Esophagus squamous epithelium (tissue), 5 donors: ENCODE measurements at regions not wholly inside any gene's neighbourhood (a gene's known extent, or its start where the extent isn't known, plus 50 kb on each side); places are given as distances from the start of the nearest gene placed in this dataset.

Source experiments
- DNase-seq: peaks from one replicate; lab custom pipeline; 2025; lab: John Stamatoyannopoulos, UW
- H3K27ac ChIP-seq, 4 donors: fragments of 200-600 bp; sonication (generic); one replicate each; pipeline ENCODE4 v1.5.1; 2016 to 2019; ENCODE audit warnings: mild to moderate bottlenecking in 1 of 4
- H3K27me3 ChIP-seq, 4 donors: fragments of 200-600 bp; sonication (generic); 1 replicate in 3 of 4; 2 replicates in 1 of 4; pipeline versions ENCODE4 v1.5.1 to v1.6.0; 2017 to 2021; ENCODE audit warnings: antibody characterized with exemption in 1 of 4
- H3K36me3 ChIP-seq, 3 donors: fragments of 200-600 bp; sonication (generic); one replicate each; pipeline ENCODE4 v1.5.1; 2016 to 2019
- H3K4me1 ChIP-seq, 3 donors: fragments of 200-600 bp; sonication (generic); one replicate each; pipeline ENCODE4 v1.5.1; 2017 to 2019
- H3K4me3 ChIP-seq, 4 donors: fragments of 200-600 bp; sonication (generic); 1 replicate in 3 of 4; 2 replicates in 1 of 4; pipeline ENCODE4 v1.5.1; 2016 to 2019; ENCODE audit warnings: mild to moderate bottlenecking in 2 of 4, moderate library complexity in 1 of 4
- H3K9me3 ChIP-seq, 3 donors: fragments of 200-600 bp; sonication (generic); one replicate each; pipeline ENCODE4 v1.5.1; 2016 to 2019
- POLR2A ChIP-seq, 4 donors: fragments of 450-650 bp; IDR thresholded peaks; one replicate each; pipeline ENCODE4 v1.6.1; 2017; ENCODE audit warnings: antibody characterized with exemption in 4 of 4, mild to moderate bottlenecking in 4 of 4, moderate library complexity in 3 of 4
- WGBS, 2 donors: methylation state at CpG; one replicate each; pipeline ENCODE4 v1.1.5; 2018; 5-methylcytosine and 5-hydroxymethylcytosine counted together
- intact Hi-C: fragments of 100-400 bp; cut with DNase I; formaldehyde crosslinking; loops from one replicate; pipeline ENCODE4 v1.15.0; 2022
- TF ChIP-seq, protein P1 (sequence below), 6 experiments: fragments of 450-650 bp in 4 of 6; fragments of 200-600 bp in 2 of 6; sonication (generic) in 2 of 6; IDR thresholded peaks; one replicate each; pipeline ENCODE4 v1.5.1; 2016 to 2019; ENCODE audit warnings: antibody characterized with exemption in 6 of 6, mild to moderate bottlenecking in 4 of 6, moderate library complexity in 4 of 6
- donor health status: DM: yes; HTN: yes; CAD: no.

DNA sequence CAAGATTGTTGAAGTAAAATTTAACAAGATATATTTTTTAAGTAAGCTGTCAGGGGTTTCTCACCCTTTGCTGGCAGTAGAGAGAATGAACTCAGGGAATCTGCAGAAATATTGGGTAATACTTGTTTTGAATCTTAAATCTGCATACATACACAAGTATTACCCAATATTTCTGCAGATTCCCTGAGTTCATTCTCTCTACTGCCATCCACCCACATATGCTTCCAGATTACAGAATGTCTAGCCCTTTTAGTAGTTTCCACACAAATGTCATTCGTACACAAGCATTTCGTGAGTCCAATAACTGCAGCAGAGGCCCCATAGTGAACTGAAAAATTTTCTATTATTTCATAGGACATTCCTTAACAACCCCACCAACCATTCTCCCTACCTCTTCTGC is 69.6 kb upstream of the TNFRSF21 start:
- Histone ChIP-seq H3K4me3 (no peak overlapping the region), H3K4me1 (no peaks in the 10 kb centered on the region), H3K9me3 (no peaks in the 10 kb centered on the region), H3K27ac (no peak overlapping the region), H3K36me3 (no peaks in the 10 kb centered on the region), H3K27me3 (no peaks in the 10 kb centered on the region)
- DNase-seq: no peak
- TF ChIP-seq, protein P1, sequence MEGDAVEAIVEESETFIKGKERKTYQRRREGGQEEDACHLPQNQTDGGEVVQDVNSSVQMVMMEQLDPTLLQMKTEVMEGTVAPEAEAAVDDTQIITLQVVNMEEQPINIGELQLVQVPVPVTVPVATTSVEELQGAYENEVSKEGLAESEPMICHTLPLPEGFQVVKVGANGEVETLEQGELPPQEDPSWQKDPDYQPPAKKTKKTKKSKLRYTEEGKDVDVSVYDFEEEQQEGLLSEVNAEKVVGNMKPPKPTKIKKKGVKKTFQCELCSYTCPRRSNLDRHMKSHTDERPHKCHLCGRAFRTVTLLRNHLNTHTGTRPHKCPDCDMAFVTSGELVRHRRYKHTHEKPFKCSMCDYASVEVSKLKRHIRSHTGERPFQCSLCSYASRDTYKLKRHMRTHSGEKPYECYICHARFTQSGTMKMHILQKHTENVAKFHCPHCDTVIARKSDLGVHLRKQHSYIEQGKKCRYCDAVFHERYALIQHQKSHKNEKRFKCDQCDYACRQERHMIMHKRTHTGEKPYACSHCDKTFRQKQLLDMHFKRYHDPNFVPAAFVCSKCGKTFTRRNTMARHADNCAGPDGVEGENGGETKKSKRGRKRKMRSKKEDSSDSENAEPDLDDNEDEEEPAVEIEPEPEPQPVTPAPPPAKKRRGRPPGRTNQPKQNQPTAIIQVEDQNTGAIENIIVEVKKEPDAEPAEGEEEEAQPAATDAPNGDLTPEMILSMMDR (IDR thresholded peaks at IDR 0.05): no peak
- TF ChIP-seq POLR2A (IDR thresholded peaks at IDR 0.05): no peak
- intact Hi-C loops: no loop called here
- 74 to 84% methylated on average over 2 of the region's 2 CpGs for WGBS, 2 donors

DNA sequence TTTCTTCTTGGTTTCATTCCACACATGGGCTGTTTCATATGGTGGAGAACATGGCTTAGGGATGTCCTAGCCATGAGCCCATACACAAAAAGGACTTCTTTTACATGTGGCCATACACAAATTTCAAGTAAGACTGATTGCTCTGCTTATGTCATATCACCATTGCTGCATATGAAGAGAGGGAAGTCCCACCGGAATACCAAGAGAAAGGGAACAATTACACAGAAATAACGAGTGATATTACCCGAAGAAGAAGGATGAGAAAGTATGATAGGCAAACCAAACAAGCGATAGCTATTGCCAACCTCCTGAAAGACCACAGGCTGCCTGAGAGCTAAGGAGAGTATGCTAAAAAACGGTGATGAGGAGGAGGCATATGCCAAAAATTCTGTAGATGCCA is 70.5 kb upstream of the TNFRSF21 start:
- intact Hi-C loops: no loop called here
- TF ChIP-seq POLR2A (IDR thresholded peaks at IDR 0.05): no peak
- TF ChIP-seq, protein P1 (IDR thresholded peaks at IDR 0.05): no peak
- H3K27ac ChIP-seq: no peak overlapping the region
- H3K9me3 ChIP-seq: no peaks in the 10 kb centered on the region
- no peaks in the 10 kb centered on the region for H3K27me3 ChIP-seq
- 59 to 90% methylated on average over 5 of the region's 5 CpGs for WGBS, 2 donors
- H3K36me3 ChIP-seq: no peaks in the 10 kb centered on the region
- no peaks in the 10 kb centered on the region for H3K4me1 ChIP-seq
- no peak for DNase-seq
- no peak overlapping the region for H3K4me3 ChIP-seq

DNA sequence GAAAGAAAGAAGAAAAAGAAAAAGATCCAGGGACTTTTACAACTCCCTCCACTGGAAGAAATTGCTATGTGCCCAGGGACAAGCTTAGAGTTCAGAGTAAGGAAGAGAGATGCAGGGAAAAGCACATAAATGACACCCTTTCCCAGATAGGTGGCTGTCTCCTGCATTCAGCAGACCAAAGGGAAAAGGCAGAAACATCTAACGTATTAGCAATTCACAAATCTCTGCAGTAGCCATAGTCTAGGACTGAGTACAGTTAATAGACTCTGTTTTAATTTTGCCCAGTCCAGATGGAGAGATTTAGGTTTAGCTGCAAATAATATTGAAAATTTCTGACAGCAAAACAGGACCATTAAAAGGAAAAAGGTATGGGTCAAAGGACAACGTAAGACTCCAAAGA is 71.3 kb upstream of the TNFRSF21 start:
- intact Hi-C loops: no loop called here
- no peak for DNase-seq
- Histone ChIP-seq H3K27me3 (no peaks in the 10 kb centered on the region), H3K4me3 (no peak overlapping the region), H3K36me3 (no peaks in the 10 kb centered on the region), H3K9me3 (no peaks in the 10 kb centered on the region), H3K27ac (no peak overlapping the region), H3K4me1 (no peaks in the 10 kb centered on the region)
- 79 to 93% methylated on average over 2 of the region's 2 CpGs for WGBS, 2 donors
- TF ChIP-seq, protein P1 (IDR thresholded peaks at IDR 0.05): no peak
- TF ChIP-seq POLR2A (IDR thresholded peaks at IDR 0.05): no peak

DNA sequence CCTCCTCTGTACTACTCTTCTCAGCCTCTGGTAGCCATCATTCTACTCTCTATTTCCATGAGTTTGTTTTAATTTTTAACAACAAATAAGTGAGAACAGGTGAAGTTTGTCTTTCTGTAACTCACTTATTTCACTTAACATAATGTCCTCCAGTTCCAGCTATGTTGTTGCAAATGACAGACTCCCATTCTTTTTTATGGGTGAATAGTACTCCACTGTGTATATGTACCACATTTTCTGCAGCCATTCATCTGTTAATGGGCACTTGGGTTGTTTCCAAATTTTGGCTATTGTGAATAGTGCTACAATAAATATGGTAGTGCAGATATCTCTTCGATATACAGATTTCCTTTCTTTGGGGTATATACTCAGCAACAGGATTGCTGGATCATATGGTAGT is 73.7 kb upstream of the TNFRSF21 start:
- H3K36me3 ChIP-seq: no peaks in the 10 kb centered on the region
- H3K4me3 ChIP-seq: no peak overlapping the region
- no peaks in the 10 kb centered on the region for H3K9me3 ChIP-seq
- H3K4me1 ChIP-seq: no peaks in the 10 kb centered on the region
- intact Hi-C loops: no loop called here
- TF ChIP-seq, protein P1 (IDR thresholded peaks at IDR 0.05): no peak
- no peak for TF ChIP-seq POLR2A (IDR thresholded peaks at IDR 0.05)
- no peaks in the 10 kb centered on the region for H3K27me3 ChIP-seq
- H3K27ac ChIP-seq: no peak overlapping the region
- WGBS, 2 donors: 83 to 87% methylated on average over 1 of the region's 1 CpG
- no peak for DNase-seq

DNA sequence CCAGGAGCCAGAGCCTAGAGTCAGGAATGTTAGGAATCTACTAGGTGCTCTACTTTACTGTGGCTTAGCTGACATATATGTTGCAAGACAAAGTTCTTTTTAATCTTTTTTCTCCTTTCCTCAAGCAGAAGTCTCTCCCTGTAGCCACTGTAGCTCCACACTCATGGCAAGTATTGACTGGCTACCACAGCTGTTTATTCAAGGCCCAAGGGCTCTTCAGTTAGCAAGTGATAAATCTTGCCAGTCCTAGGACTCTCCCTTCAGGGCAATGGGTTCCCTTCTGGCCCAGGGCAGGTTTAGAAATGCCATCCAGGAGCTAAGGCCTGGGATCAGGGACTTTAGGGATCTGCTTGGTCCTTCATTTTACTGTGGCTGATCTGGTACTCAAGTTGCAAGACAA is 82.0 kb upstream of the TNFRSF21 start:
- H3K4me1 ChIP-seq: no peaks in the 10 kb centered on the region
- H3K27ac ChIP-seq: no peak overlapping the region
- peaks cover 0 to 3% (median 0%) of the 10 kb centered on the region in 3 donors for H3K9me3 ChIP-seq
- H3K27me3 ChIP-seq: no peaks in the 10 kb centered on the region
- intact Hi-C loops: no loop called here
- no peak for DNase-seq
- no peaks in the 10 kb centered on the region for H3K36me3 ChIP-seq
- no peak overlapping the region for H3K4me3 ChIP-seq
- TF ChIP-seq POLR2A (IDR thresholded peaks at IDR 0.05): no peak
- TF ChIP-seq, protein P1 (IDR thresholded peaks at IDR 0.05): no peak
